Lower leg skin (tissue), 3 donors: ENCODE measurements at regions not wholly inside any gene's neighbourhood (a gene's known extent, or its start where the extent isn't known, plus 50 kb on each side); places are given as distances from the start of the nearest gene placed in this dataset.

Experiments
- CTCF ChIP-seq, 3 donors: fragments of 450-650 bp; IDR thresholded peaks; one replicate each; pipeline ENCODE4 v1.5.1; 2016; ENCODE audit warnings: antibody characterized with exemption in 3 of 3, mild to moderate bottlenecking in 3 of 3, moderate library complexity in 2 of 3
- POLR2A ChIP-seq, 2 donors: fragments of 450-650 bp; IDR thresholded peaks; one replicate each; pipeline ENCODE4 v1.6.1; 2016 to 2017; ENCODE audit warnings: antibody characterized with exemption in 2 of 2, mild to moderate bottlenecking in 1 of 2, moderate library complexity in 1 of 2

DNA sequence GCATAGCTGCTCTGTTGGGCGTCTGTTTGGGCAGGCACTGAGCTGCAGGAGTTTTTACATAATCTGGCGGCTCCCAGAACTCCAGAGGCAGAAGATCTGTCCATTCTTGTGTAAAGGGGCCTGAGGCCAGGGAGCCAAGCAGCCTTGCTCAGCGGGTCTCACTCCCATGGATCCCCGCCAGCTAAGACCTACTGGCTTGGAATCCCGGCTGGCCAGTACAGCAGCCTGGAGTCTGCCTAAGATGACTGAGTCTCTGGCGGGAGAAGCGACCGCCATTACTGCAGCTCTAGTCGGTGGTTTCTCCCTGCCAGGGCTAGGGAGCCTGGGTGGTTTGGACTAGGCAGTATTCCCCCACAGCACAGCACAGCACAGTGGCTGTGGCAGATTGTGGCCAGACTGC lies 268.4 kb upstream of the SYNCRIP start:
- TF ChIP-seq POLR2A (IDR thresholded peaks at IDR 0.05), result no peak
- no peak for TF ChIP-seq CTCF (IDR thresholded peaks at IDR 0.05)
